ENCODE measurements at regions not wholly inside any gene's neighbourhood (a gene's known extent, or its start where the extent isn't known, plus 50 kb on each side); places are given as distances from the start of the nearest gene placed in this dataset.
"Not testable (repeated sequence)": the region's sequence is repeated elsewhere in the genome, so short reads cannot be mapped to it uniquely, and the experiment has no call there.

DNA sequence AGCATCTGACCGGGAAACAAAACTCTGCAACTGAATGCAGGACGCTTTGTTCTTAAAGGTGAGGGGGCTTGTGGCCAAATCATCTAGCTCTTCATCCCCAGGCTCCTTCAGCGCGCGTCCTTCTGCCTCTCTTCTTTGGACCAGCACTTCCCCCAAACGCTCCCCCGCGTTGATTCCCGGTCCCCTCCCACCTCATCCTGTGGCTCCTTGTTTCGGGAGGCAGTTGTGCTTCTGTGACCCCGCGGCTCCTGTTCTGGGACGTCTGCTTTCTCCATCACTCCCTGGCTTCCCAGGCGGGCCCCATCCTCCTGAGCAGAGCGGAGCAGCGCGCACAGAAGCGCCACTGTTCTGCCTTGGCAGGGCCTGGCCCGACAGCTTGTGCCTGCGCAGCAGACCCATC, 109.7 kb upstream of the ZNG1E start:
- H3K27me3 Mint-ChIP-seq (ENCODE audit: unreplicated experiment); H3K4me1 Mint-ChIP-seq (ENCODE audit: low read depth, unreplicated experiment); CTCF ChIA-PET; H3K27ac Mint-ChIP-seq (ENCODE audit: unreplicated experiment); DNase-seq; BruUV-seq (replicated peaks); H3K36me3 Mint-ChIP-seq (ENCODE audit: insufficient read depth, unreplicated experiment); intact Hi-C loops (cut with micrococcal nuclease; ENCODE audit: unreplicated experiment); H3K4me3 Mint-ChIP-seq (ENCODE audit: low read depth, unreplicated experiment); H3K9me3 Mint-ChIP-seq (ENCODE audit: low read depth, unreplicated experiment): not testable (repeated sequence)

DNA sequence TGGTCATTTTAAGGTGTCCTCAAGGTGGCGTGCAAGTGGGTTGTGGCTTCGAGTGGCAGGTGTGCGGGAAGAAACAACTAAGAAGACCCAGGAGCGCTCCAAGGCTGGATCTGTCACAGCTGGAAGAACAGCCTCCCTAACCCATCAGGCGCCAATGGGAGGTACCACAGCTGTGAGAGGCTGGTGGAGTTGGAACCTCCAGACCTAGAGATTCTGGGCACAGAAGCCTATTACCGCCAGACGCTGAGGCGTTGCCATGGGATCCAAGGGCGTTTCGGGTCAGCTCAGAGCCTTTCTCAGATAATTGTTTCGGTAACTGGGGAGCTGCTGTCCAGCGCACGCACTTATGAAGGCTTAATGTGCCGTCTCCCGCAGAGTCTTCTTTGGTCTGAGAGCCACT, 156.7 kb upstream of the ZNG1E start:
- H3K4me3 Mint-ChIP-seq (ENCODE audit: low read depth, unreplicated experiment); H3K27me3 Mint-ChIP-seq (ENCODE audit: unreplicated experiment); H3K9me3 Mint-ChIP-seq (ENCODE audit: low read depth, unreplicated experiment); H3K4me1 Mint-ChIP-seq (ENCODE audit: low read depth, unreplicated experiment); BruUV-seq (replicated peaks); DNase-seq; H3K27ac Mint-ChIP-seq (ENCODE audit: unreplicated experiment); CTCF ChIA-PET; intact Hi-C loops (cut with micrococcal nuclease; ENCODE audit: unreplicated experiment); H3K36me3 Mint-ChIP-seq (ENCODE audit: insufficient read depth, unreplicated experiment): not testable (repeated sequence)

DNA sequence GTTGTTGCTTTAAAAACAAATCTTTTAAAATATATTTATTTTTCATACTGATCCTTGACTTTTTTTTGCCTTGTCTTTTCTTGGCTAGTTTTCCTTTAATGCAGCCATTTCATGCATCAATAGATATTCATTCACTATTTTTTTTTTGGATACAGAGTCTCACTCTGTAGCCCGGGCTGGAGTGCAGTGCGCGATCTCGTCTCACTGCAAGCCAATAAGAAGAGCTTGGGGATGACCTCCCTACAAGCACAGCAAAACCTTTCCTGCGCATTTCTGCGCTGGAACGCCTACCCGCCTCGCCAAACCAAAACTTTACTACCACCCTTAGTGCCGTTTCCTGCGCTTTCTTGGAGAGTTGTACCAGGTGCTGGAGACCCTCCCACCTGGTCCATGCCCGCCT, 161.3 kb upstream of the ZNG1E start:
- BruUV-seq (replicated peaks); H3K36me3 Mint-ChIP-seq (ENCODE audit: insufficient read depth, unreplicated experiment); H3K27ac Mint-ChIP-seq (ENCODE audit: unreplicated experiment); CTCF ChIA-PET; intact Hi-C loops (cut with micrococcal nuclease; ENCODE audit: unreplicated experiment); DNase-seq; H3K9me3 Mint-ChIP-seq (ENCODE audit: low read depth, unreplicated experiment); H3K4me1 Mint-ChIP-seq (ENCODE audit: low read depth, unreplicated experiment); H3K27me3 Mint-ChIP-seq (ENCODE audit: unreplicated experiment); H3K4me3 Mint-ChIP-seq (ENCODE audit: low read depth, unreplicated experiment): not testable (repeated sequence)

DNA sequence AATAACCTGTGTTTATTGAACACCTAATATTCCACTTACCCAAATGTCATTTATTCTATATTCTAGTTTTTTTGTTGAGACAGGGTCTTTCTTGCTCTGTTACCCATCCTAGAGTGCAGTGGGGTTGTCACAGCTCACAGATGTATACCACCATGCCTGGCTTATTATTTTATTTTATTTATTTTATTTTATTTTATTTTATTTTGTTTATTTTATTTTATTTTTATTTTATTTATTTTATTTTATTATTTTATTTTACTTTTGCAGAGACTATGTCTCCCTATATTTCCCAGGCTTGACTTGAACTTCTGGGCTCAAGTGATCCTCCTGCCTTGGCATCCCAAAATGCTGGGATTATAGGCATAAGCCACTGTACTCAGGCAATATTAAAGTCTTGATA, 167.8 kb upstream of the ZNG1E start:
- H3K4me1 Mint-ChIP-seq (ENCODE audit: low read depth, unreplicated experiment); H3K9me3 Mint-ChIP-seq (ENCODE audit: low read depth, unreplicated experiment); BruUV-seq (replicated peaks); H3K27ac Mint-ChIP-seq (ENCODE audit: unreplicated experiment); DNase-seq; H3K36me3 Mint-ChIP-seq (ENCODE audit: insufficient read depth, unreplicated experiment); CTCF ChIA-PET; H3K4me3 Mint-ChIP-seq (ENCODE audit: low read depth, unreplicated experiment); intact Hi-C loops (cut with micrococcal nuclease; ENCODE audit: unreplicated experiment); H3K27me3 Mint-ChIP-seq (ENCODE audit: unreplicated experiment): not testable (repeated sequence)

DNA sequence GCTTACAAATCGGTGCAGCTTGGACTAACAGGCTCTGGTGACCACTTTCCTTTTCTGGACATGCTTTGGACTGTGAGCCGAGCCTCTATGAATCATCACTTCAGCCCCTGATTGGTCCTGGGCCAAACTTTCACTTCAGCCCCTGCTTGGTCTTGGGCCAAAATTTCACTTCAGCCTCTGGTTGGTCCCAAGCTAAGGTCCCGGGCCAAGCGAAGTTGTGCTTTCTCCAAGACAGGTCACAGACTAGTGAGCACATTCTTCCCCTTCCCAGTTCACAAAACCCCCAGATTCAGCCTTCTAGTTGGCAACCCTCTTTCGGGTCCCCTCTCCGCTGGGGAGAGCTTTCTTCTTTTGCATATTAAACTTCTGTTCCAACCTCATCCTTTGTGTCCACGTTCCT, 171.0 kb upstream of the ZNG1E start:
- intact Hi-C loops (cut with micrococcal nuclease; ENCODE audit: unreplicated experiment); H3K27ac Mint-ChIP-seq (ENCODE audit: unreplicated experiment); H3K27me3 Mint-ChIP-seq (ENCODE audit: unreplicated experiment); H3K36me3 Mint-ChIP-seq (ENCODE audit: insufficient read depth, unreplicated experiment); CTCF ChIA-PET; H3K4me3 Mint-ChIP-seq (ENCODE audit: low read depth, unreplicated experiment); H3K9me3 Mint-ChIP-seq (ENCODE audit: low read depth, unreplicated experiment); H3K4me1 Mint-ChIP-seq (ENCODE audit: low read depth, unreplicated experiment); DNase-seq; BruUV-seq (replicated peaks): not testable (repeated sequence)

DNA sequence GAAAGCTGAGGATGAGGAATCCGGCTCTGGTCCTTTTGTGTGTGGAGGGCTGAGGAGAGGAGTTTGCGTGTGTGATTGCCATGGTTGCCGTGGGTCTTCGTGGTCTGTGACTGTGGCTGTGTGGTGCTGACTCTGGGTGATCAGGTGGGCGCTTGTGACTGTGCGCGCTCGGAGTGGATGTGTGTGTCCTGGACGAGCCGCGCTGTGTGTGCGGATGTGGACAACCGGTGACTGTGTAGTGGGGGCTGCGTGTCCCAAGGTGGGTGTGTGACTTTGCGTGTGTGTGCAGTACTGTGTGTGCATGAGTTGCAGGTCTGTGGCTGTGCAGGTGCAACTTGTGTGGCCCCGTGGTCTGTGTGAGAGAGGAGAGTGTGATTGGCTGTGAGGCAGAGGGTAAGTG, 172.0 kb upstream of the ZNG1E start:
- H3K9me3 Mint-ChIP-seq (ENCODE audit: low read depth, unreplicated experiment); BruUV-seq (replicated peaks); H3K36me3 Mint-ChIP-seq (ENCODE audit: insufficient read depth, unreplicated experiment); H3K4me1 Mint-ChIP-seq (ENCODE audit: low read depth, unreplicated experiment); H3K4me3 Mint-ChIP-seq (ENCODE audit: low read depth, unreplicated experiment); H3K27ac Mint-ChIP-seq (ENCODE audit: unreplicated experiment); CTCF ChIA-PET; DNase-seq; H3K27me3 Mint-ChIP-seq (ENCODE audit: unreplicated experiment); intact Hi-C loops (cut with micrococcal nuclease; ENCODE audit: unreplicated experiment): not testable (repeated sequence)

DNA sequence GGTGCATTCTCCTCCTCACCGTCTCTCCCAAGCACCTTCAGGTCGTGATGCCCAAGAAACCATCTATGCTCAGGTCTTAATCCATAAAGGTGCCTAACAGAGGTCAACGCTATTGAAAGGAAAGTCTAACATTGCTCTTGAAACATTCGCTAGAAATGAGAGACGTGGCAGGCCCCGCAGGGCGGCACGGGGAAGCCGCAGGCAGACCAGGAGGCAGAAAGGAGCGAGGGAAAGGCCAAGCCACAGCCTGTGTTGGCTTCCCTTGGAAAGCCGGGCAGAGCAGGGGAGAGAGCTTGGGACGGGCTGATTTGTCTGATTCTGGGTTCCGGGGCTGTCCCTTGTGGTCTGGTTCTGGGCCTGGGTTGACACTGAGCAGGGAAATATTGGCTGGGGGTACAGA, 192.8 kb upstream of the ZNG1E start:
- not testable (repeated sequence) for H3K9me3 Mint-ChIP-seq (ENCODE audit: low read depth, unreplicated experiment)

DNA sequence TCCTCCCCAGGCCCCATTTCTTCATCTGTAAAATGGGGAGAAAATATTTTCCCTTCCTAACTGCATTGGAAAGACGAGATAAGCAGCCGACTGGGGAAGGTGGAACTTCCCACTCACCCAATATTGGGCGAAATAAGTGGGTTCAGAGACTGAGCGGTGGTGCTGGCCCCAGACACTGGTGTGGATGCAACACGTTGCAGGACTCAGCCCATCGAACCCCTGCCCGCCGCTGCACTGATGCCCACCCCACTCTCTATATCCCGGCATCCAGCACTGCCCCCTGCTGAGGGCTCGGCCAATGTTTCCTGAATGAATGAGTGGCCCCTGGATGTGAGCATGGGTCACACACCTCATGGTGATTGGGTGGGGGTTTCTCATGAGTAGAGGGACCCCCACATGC, 194.4 kb upstream of the ZNG1E start:
- CTCF ChIA-PET; H3K36me3 Mint-ChIP-seq (ENCODE audit: insufficient read depth, unreplicated experiment); DNase-seq; H3K4me1 Mint-ChIP-seq (ENCODE audit: low read depth, unreplicated experiment); H3K4me3 Mint-ChIP-seq (ENCODE audit: low read depth, unreplicated experiment); H3K27ac Mint-ChIP-seq (ENCODE audit: unreplicated experiment); H3K9me3 Mint-ChIP-seq (ENCODE audit: low read depth, unreplicated experiment); intact Hi-C loops (cut with micrococcal nuclease; ENCODE audit: unreplicated experiment); H3K27me3 Mint-ChIP-seq (ENCODE audit: unreplicated experiment); BruUV-seq (replicated peaks): not testable (repeated sequence)

More for the DNA sequence above, 192.8 kb upstream of the ZNG1E start:
- H3K27me3 Mint-ChIP-seq (ENCODE audit: unreplicated experiment); H3K36me3 Mint-ChIP-seq (ENCODE audit: insufficient read depth, unreplicated experiment); DNase-seq; H3K4me1 Mint-ChIP-seq (ENCODE audit: low read depth, unreplicated experiment); BruUV-seq (replicated peaks); H3K4me3 Mint-ChIP-seq (ENCODE audit: low read depth, unreplicated experiment); CTCF ChIA-PET; intact Hi-C loops (cut with micrococcal nuclease; ENCODE audit: unreplicated experiment); H3K27ac Mint-ChIP-seq (ENCODE audit: unreplicated experiment): not testable (repeated sequence)

DNA sequence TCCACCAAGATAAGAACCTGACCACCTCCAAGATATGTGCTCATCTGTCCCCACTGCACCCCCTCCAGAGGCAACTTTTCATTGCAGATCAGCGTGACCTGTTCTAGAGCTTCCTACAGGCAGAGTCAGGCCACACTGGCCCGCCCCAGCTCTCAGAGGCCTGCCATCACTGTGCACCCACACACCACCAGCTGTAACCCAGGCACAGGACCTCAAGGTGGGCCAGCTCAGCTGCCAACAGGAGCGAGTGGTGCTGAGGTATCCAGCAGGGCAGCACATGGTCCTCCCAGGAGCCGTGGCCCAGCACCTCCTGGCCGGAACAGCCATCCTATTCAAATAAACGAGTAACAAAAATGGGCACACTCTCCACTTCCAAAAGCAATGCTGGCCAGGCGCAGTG, 189.9 kb upstream of the FOXD4L5 start:
- H3K36me3 Mint-ChIP-seq (ENCODE audit: insufficient read depth, unreplicated experiment); H3K4me1 Mint-ChIP-seq (ENCODE audit: low read depth, unreplicated experiment); H3K4me3 Mint-ChIP-seq (ENCODE audit: low read depth, unreplicated experiment); H3K27me3 Mint-ChIP-seq (ENCODE audit: unreplicated experiment); BruUV-seq (replicated peaks); intact Hi-C loops (cut with micrococcal nuclease; ENCODE audit: unreplicated experiment); H3K9me3 Mint-ChIP-seq (ENCODE audit: low read depth, unreplicated experiment); DNase-seq; CTCF ChIA-PET; H3K27ac Mint-ChIP-seq (ENCODE audit: unreplicated experiment): not testable (repeated sequence)

DNA sequence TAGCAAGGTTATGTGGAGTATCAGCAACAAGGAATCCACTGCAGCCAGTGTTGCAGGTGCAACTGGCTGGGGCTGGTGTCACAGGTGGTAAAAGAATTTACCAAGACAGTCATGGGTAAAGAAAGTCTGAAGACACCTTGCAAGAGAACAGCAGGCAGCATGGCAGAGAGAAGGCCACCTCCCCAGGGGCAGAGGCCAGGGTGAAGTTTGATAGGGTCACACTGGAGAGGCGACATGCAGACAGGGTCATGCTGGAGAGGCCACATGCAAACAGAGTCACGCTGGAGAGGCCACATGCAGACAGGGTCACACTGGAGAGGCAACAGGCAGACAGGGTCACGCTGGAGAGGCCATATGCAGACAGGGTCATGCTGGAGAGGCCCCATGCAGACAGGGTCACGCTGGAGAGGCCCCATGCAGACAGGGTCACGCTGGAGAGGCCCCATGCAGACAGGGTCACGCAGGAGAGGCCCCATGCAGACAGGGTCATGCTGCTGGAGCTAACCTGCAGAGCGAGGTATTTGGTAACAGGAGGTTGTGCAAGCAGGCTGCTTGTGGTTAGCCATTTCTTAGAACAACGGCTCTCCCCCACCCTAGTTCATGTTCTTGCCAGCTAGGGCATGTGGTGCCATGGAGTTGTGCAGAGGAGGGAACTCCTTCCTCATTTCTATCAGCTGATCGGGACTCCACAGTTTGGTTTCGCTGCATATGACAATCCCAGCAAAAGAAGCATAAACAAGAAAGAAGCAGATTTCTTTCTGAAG, 188.2 kb upstream of the FOXD4L5 start:
- BruUV-seq (replicated peaks); intact Hi-C loops (cut with micrococcal nuclease; ENCODE audit: unreplicated experiment); H3K9me3 Mint-ChIP-seq (ENCODE audit: low read depth, unreplicated experiment); CTCF ChIA-PET; H3K36me3 Mint-ChIP-seq (ENCODE audit: insufficient read depth, unreplicated experiment); H3K27me3 Mint-ChIP-seq (ENCODE audit: unreplicated experiment); H3K4me1 Mint-ChIP-seq (ENCODE audit: low read depth, unreplicated experiment); H3K27ac Mint-ChIP-seq (ENCODE audit: unreplicated experiment); DNase-seq; H3K4me3 Mint-ChIP-seq (ENCODE audit: low read depth, unreplicated experiment): not testable (repeated sequence)

Data from Calu3 (cell line).